GM23338 (cell line): ENCODE measurements at regions not wholly inside any gene's neighbourhood (a gene's known extent, or its start where the extent isn't known, plus 50 kb on each side); places are given as distances from the start of the nearest gene placed in this dataset.

Experiments used
- ATAC-seq: fragments of 200-7000 bp; cut with Tn5 transposase; 3 replicates; pipeline ENCODE4 v1.9.1; 2020
- DNase-seq: peaks from one replicate; pipeline ENCODE4 v3.0.0-alpha.2; 2015; ENCODE audit warnings: low spot score
- H2AFZ ChIP-seq: fragments of 200-600 bp; sonication (generic); 2 replicates; pipeline ENCODE4 v1.8.0; 2016; ENCODE audit warnings: antibody characterized with exemption, mild to moderate bottlenecking, moderate library complexity
- H3F3A ChIP-seq: fragments of 200-600 bp; sonication (generic); replicated peaks from 2 replicates; pipeline ENCODE4 v1.8.0; 2017; ENCODE audit warnings: antibody characterized with exemption, mixed run types, low read depth
- H3K27ac ChIP-seq: fragments of 200-600 bp; sonication (generic); 2 replicates; pipeline ENCODE4 v1.6.1; 2016; ENCODE audit warnings: low read depth
- H3K27me3 ChIP-seq: fragments of 200-600 bp; sonication (generic); 2 replicates; pipeline ENCODE4 v1.8.0; 2016; ENCODE audit warnings: mild to moderate bottlenecking, mixed run types, moderate library complexity; ENCODE audit not compliant: insufficient read depth
- H3K36me3 ChIP-seq: fragments of 200-600 bp; sonication (generic); 2 replicates; pipeline ENCODE4 v1.8.0; 2016; ENCODE audit warnings: mild to moderate bottlenecking; ENCODE audit not compliant: insufficient read depth
- H3K4me1 ChIP-seq: fragments of 200-600 bp; sonication (generic); 2 replicates; pipeline ENCODE4 v1.8.0; 2016; ENCODE audit warnings: mild to moderate bottlenecking, moderate library complexity; ENCODE audit not compliant: insufficient read depth
- H3K4me2 ChIP-seq: fragments of 200-600 bp; sonication (generic); 2 replicates; pipeline ENCODE4 v1.7.1; 2017; ENCODE audit warnings: mixed run types
- H3K4me3 ChIP-seq: fragments of 200-600 bp; sonication (generic); 2 replicates; pipeline ENCODE4 v1.6.1; 2016; ENCODE audit warnings: mixed run types
- H3K79me2 ChIP-seq: fragments of 200-600 bp; sonication (generic); replicated peaks from 2 replicates; pipeline ENCODE4 v1.8.0; 2017; ENCODE audit warnings: mild to moderate bottlenecking; ENCODE audit not compliant: insufficient read depth
- H3K9me2 ChIP-seq: fragments of 200-600 bp; sonication (generic); 2 replicates; pipeline ENCODE4 v1.8.0; 2017; ENCODE audit not compliant: insufficient read depth
- H4K20me1 ChIP-seq: fragments of 200-600 bp; sonication (generic); replicated peaks from 2 replicates; pipeline ENCODE4 v1.8.0; 2017; ENCODE audit warnings: mild to moderate bottlenecking; ENCODE audit not compliant: insufficient read depth
- H3K27ac Mint-ChIP-seq: 2 replicates; pipeline ENCODE4 v1.8.0; 2020; ENCODE audit warnings: inconsistent platforms, mild to moderate bottlenecking, moderate library complexity, mixed read lengths
- H3K27me3 Mint-ChIP-seq: 3 replicates; pipeline ENCODE4 v1.8.0; 2022; ENCODE audit warnings: low read depth, mild to moderate bottlenecking, moderate library complexity, mixed read lengths, inconsistent platforms; ENCODE audit not compliant: insufficient read depth, poor library complexity
- H3K36me3 Mint-ChIP-seq: 3 replicates; pipeline ENCODE4 v1.8.0; 2021; ENCODE audit warnings: low read depth, mild to moderate bottlenecking, inconsistent platforms, moderate library complexity, mixed read lengths
- H3K4me1 Mint-ChIP-seq: 3 replicates; pipeline ENCODE4 v1.8.0; 2020; ENCODE audit warnings: mild to moderate bottlenecking, inconsistent platforms, mixed read lengths
- H3K4me3 Mint-ChIP-seq: 3 replicates; pipeline ENCODE4 v1.8.0; 2021; ENCODE audit warnings: moderate library complexity, mild to moderate bottlenecking, inconsistent platforms, mixed read lengths
- H3K9me3 Mint-ChIP-seq: 3 replicates; pipeline ENCODE4 v1.8.0; 2020; ENCODE audit warnings: moderate library complexity, mild to moderate bottlenecking, inconsistent platforms, mixed read lengths
- CREB1 ChIP-seq: fragments of 250-450 bp; sonication (Bioruptor Pico); IDR thresholded peaks from 2 replicates; pipeline ENCODE4 v1.5.0; 2020; ENCODE audit warnings: low read depth, mild to moderate bottlenecking, moderate library complexity
- EZH2phosphoT487 ChIP-seq: fragments of 200-600 bp; sonication (generic); IDR thresholded peaks from one replicate; pipeline ENCODE4 v1.8.1; 2018; ENCODE audit warnings: antibody characterized with exemption; ENCODE audit not compliant: unreplicated experiment
- NANOG ChIP-seq: IDR thresholded peaks from 2 replicates; pipeline ENCODE4 v1.6.1; 2016; ENCODE audit warnings: antibody characterized with exemption, borderline replicate concordance
- ZNF114 ChIP-seq: fragments of 250-450 bp; sonication (Bioruptor Pico); IDR thresholded peaks from 2 replicates; pipeline ENCODE4 v1.5.0; 2020; ENCODE audit warnings: mild to moderate bottlenecking, moderate library complexity
- ZNF331 ChIP-seq: fragments of 250-450 bp; sonication (Bioruptor Pico); IDR thresholded peaks from 2 replicates; pipeline ENCODE4 v1.5.0; 2020; ENCODE audit warnings: low read depth, mild to moderate bottlenecking, moderate library complexity
- TF ChIP-seq, protein P1 (sequence below): fragments of 250-450 bp; sonication (Bioruptor Pico); IDR thresholded peaks from 2 replicates; pipeline ENCODE4 v1.5.0; 2020; ENCODE audit warnings: mild to moderate bottlenecking, moderate library complexity
- TF ChIP-seq, protein P2 (sequence below): IDR thresholded peaks from 2 replicates; pipeline ENCODE4 v1.6.1; 2016; ENCODE audit warnings: antibody characterized with exemption

DNA sequence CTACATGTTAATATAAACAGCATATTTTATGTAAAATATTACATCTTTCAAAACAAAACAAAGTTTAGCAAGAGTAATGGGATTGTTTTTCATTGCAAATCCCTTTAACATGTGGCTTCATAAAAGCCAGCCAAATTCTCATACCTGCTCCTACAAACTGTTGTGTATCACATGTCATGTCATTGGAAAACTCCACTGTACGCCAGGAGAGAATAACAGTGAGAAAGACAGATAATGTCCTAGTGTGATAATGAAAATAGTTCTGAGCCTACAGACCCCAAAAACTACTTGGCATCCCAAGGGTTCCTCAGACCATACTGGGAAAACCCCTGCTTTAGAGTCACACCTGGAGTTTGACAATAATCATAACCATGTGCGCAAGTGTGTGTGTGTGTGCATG lies 182.7 kb upstream of the HNRNPA3 start (continued):
- TF ChIP-seq, protein P1, sequence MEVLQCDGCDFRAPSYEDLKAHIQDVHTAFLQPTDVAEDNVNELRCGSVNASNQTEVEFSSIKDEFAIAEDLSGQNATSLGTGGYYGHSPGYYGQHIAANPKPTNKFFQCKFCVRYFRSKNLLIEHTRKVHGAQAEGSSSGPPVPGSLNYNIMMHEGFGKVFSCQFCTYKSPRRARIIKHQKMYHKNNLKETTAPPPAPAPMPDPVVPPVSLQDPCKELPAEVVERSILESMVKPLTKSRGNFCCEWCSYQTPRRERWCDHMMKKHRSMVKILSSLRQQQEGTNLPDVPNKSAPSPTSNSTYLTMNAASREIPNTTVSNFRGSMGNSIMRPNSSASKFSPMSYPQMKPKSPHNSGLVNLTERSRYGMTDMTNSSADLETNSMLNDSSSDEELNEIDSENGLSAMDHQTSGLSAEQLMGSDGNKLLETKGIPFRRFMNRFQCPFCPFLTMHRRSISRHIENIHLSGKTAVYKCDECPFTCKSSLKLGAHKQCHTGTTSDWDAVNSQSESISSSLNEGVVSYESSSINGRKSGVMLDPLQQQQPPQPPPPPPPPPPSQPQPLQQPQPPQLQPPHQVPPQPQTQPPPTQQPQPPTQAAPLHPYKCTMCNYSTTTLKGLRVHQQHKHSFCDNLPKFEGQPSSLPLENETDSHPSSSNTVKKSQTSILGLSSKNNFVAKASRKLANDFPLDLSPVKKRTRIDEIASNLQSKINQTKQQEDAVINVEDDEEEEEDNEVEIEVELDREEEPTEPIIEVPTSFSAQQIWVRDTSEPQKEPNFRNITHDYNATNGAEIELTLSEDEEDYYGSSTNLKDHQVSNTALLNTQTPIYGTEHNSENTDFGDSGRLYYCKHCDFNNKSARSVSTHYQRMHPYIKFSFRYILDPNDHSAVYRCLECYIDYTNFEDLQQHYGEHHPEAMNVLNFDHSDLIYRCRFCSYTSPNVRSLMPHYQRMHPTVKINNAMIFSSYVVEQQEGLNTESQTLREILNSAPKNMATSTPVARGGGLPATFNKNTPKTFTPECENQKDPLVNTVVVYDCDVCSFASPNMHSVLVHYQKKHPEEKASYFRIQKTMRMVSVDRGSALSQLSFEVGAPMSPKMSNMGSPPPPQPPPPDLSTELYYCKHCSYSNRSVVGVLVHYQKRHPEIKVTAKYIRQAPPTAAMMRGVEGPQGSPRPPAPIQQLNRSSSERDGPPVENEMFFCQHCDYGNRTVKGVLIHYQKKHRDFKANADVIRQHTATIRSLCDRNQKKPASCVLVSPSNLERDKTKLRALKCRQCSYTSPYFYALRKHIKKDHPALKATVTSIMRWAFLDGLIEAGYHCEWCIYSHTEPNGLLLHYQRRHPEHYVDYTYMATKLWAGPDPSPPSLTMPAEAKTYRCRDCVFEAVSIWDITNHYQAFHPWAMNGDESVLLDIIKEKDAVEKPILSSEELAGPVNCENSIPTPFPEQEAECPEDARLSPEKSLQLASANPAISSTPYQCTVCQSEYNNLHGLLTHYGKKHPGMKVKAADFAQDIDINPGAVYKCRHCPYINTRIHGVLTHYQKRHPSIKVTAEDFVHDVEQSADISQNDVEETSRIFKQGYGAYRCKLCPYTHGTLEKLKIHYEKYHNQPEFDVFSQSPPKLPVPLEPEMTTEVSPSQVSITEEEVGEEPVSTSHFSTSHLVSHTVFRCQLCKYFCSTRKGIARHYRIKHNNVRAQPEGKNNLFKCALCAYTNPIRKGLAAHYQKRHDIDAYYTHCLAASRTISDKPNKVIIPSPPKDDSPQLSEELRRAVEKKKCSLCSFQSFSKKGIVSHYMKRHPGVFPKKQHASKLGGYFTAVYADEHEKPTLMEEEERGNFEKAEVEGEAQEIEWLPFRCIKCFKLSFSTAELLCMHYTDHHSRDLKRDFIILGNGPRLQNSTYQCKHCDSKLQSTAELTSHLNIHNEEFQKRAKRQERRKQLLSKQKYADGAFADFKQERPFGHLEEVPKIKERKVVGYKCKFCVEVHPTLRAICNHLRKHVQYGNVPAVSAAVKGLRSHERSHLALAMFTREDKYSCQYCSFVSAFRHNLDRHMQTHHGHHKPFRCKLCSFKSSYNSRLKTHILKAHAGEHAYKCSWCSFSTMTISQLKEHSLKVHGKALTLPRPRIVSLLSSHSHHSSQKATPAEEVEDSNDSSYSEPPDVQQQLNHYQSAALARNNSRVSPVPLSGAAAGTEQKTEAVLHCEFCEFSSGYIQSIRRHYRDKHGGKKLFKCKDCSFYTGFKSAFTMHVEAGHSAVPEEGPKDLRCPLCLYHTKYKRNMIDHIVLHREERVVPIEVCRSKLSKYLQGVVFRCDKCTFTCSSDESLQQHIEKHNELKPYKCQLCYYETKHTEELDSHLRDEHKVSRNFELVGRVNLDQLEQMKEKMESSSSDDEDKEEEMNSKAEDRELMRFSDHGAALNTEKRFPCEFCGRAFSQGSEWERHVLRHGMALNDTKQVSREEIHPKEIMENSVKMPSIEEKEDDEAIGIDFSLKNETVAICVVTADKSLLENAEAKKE (CRISPR knock-in tag), result no peak
- TF ChIP-seq ZNF331, result no peak
- TF ChIP-seq NANOG, result no peak
- TF ChIP-seq, protein P2, sequence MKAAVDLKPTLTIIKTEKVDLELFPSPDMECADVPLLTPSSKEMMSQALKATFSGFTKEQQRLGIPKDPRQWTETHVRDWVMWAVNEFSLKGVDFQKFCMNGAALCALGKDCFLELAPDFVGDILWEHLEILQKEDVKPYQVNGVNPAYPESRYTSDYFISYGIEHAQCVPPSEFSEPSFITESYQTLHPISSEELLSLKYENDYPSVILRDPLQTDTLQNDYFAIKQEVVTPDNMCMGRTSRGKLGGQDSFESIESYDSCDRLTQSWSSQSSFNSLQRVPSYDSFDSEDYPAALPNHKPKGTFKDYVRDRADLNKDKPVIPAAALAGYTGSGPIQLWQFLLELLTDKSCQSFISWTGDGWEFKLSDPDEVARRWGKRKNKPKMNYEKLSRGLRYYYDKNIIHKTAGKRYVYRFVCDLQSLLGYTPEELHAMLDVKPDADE, result no peak
- TF ChIP-seq EZH2phosphoT487, result no peak

DNA sequence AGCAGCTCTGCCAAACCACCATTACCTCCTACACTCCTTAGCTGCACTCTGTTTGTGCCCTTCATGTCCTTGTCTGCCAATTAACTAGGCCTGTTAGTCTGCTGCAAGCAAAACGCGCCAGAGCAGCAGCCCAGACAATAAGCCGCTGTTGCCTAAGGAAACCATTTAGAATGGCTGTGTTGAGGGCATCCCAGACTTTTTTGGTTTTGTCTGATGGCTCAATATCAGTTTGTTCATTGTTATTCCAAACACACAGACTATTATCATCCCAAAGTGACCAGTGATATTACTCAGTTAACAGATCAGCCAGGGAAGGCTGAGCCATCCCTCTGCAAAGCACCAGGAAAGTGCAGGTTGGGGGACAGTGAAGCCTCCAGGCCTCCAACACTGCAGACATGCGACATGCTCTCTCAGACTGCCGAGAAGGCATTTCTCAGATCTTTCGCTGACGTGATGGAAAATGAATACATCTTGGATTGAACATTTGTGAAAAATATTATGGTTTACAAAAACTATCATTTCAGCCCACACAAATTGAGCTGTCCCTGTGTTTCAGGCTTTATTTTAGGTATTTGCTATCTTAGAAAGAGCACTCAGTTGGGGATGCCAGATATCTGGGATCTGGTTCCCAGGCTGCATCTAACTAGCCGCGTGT lies 182.0 kb upstream of the HNRNPA3 start:
- Histone ChIP-seq H2AFZ (0 out of 2 replicates have a peak overlapping the region, but pooled peaks have one; percentile 44), H3K4me2 (no peak overlapping the region), H3K27me3 (no peaks in the 10 kb centered on the region), H3K4me3 (no peak overlapping the region), H3K36me3 (no peaks in the 10 kb centered on the region), H3F3A (no peaks in the 10 kb centered on the region), H3K27ac (no peak overlapping the region), H4K20me1 (no peaks in the 10 kb centered on the region), H3K4me1 (peaks cover 12% of the 10 kb centered on the region; the same call in 1 of the 2 replicates), H3K9me2 (peaks cover 5% of the 10 kb centered on the region; the same call in 1 of the 2 replicates), H3K79me2 (no peaks in the 10 kb centered on the region)
- Mint-ChIP-seq H3K27me3 (no peaks in the 10 kb centered on the region), H3K4me1 (peaks cover 23% of the 10 kb centered on the region; the same call in 2 of the 3 replicates), H3K4me3 (no peak overlapping the region), H3K9me3 (no peaks in the 10 kb centered on the region), H3K27ac (no peak overlapping the region), H3K36me3 (no peaks in the 10 kb centered on the region)
- ATAC-seq, result no peak
- no peak for DNase-seq
- TF ChIP-seq ZNF114 (CRISPR knock-in tag) (no peak), CREB1 (CRISPR knock-in tag) (no peak)
- TF ChIP-seq, protein P1 (CRISPR knock-in tag), result no peak
